GM19395 (cell line): ENCODE measurements at regions not wholly inside any gene's neighbourhood (a gene's known extent, or its start where the extent isn't known, plus 50 kb on each side); places are given as distances from the start of the nearest gene placed in this dataset.
"Not testable (repeated sequence)": the region's sequence is repeated elsewhere in the genome, so short reads cannot be mapped to it uniquely, and the experiment has no call there.

ENCODE experiments used
- ATAC-seq: cut with Tn5 transposase; IDR thresholded peaks from one replicate; pipeline ENCODE4 v1.9.1; 2021; ENCODE audit warnings: mild to moderate bottlenecking, moderate library complexity; ENCODE audit not compliant: unreplicated experiment

GRCh38 chrX:34576864-34577263 lies 80.2 kb downstream of the TMEM47 start:
- no peak for ATAC-seq

GRCh38 chrX:34565981-34566380 lies 91.1 kb downstream of the TMEM47 start:
- ATAC-seq = no peak

- ATAC-seq = no peak
Measured at GRCh38 chrX:34563804-34564203, 93.3 kb downstream of the TMEM47 start.

GRCh38 chrX:34563061-34563460 lies 94.0 kb downstream of the TMEM47 start:
- no peak for ATAC-seq

GRCh38 chrX:34562006-34562405 lies 95.1 kb downstream of the TMEM47 start:
- ATAC-seq = no peak

GRCh38 chrX:34560180-34560579 lies 96.9 kb downstream of the TMEM47 start:
- no peak for ATAC-seq

- ATAC-seq = no peak
Measured at GRCh38 chrX:34559325-34559724, 97.8 kb downstream of the TMEM47 start.

- ATAC-seq = no peak
Measured at GRCh38 chrX:34557733-34558132, 99.4 kb downstream of the TMEM47 start.

GRCh38 chrX:34555481-34555880 lies 101.6 kb downstream of the TMEM47 start:
- ATAC-seq = no peak

- ATAC-seq = no peak
Measured at GRCh38 chrX:34546366-34546765, 110.7 kb downstream of the TMEM47 start.

- no peak for ATAC-seq
Measured at GRCh38 chrX:34528081-34528480, 129.0 kb downstream of the TMEM47 start.

GRCh38 chrX:34521563-34521962 lies 135.5 kb downstream of the TMEM47 start:
- ATAC-seq = no peak

GRCh38 chrX:34509394-34509793 lies 147.7 kb downstream of the TMEM47 start:
- no peak for ATAC-seq

- no peak for ATAC-seq
Measured at GRCh38 chrX:34503119-34503518, 154.0 kb downstream of the TMEM47 start.

GRCh38 chrX:34493086-34493485 lies 164.0 kb downstream of the TMEM47 start:
- no peak for ATAC-seq

- ATAC-seq = no peak
Measured at GRCh38 chrX:34491126-34491525, 166.0 kb downstream of the TMEM47 start.

GRCh38 chrX:34487364-34487763 lies 169.7 kb downstream of the TMEM47 start:
- no peak for ATAC-seq

GRCh38 chrX:34483980-34484379 lies 173.1 kb downstream of the TMEM47 start:
- ATAC-seq = no peak

- no peak for ATAC-seq
Measured at GRCh38 chrX:34470507-34470906, 186.6 kb downstream of the TMEM47 start.

GRCh38 chrX:34467437-34467836 lies 189.6 kb downstream of the TMEM47 start:
- ATAC-seq = no peak

- ATAC-seq = not testable (repeated sequence)
Measured at GRCh38 chrX:34463220-34463619, 193.9 kb downstream of the TMEM47 start.

GRCh38 chrX:34457850-34458249 lies 199.2 kb downstream of the TMEM47 start:
- ATAC-seq = not testable (repeated sequence)

- no peak for ATAC-seq
Measured at GRCh38 chrX:34437586-34437985, 219.5 kb downstream of the TMEM47 start.

GRCh38 chrX:34426334-34426733 lies 230.8 kb downstream of the TMEM47 start:
- no peak for ATAC-seq
